GM23338 (cell line): ENCODE measurements at regions not wholly inside any gene's neighbourhood (a gene's known extent, or its start where the extent isn't known, plus 50 kb on each side); places are given as distances from the start of the nearest gene placed in this dataset.

Experiments
- ATAC-seq: fragments of 200-7000 bp; cut with Tn5 transposase; 3 replicates; pipeline ENCODE4 v1.9.1; 2020
- DNase-seq: peaks from one replicate; pipeline ENCODE4 v3.0.0-alpha.2; 2015; ENCODE audit warnings: low spot score
- H2AFZ ChIP-seq: fragments of 200-600 bp; sonication (generic); 2 replicates; pipeline ENCODE4 v1.8.0; 2016; ENCODE audit warnings: antibody characterized with exemption, mild to moderate bottlenecking, moderate library complexity
- H3F3A ChIP-seq: fragments of 200-600 bp; sonication (generic); replicated peaks from 2 replicates; pipeline ENCODE4 v1.8.0; 2017; ENCODE audit warnings: antibody characterized with exemption, mixed run types, low read depth
- H3K27ac ChIP-seq: fragments of 200-600 bp; sonication (generic); 2 replicates; pipeline ENCODE4 v1.6.1; 2016; ENCODE audit warnings: low read depth
- H3K27me3 ChIP-seq: fragments of 200-600 bp; sonication (generic); 2 replicates; pipeline ENCODE4 v1.8.0; 2016; ENCODE audit warnings: mild to moderate bottlenecking, mixed run types, moderate library complexity; ENCODE audit not compliant: insufficient read depth
- H3K36me3 ChIP-seq: fragments of 200-600 bp; sonication (generic); 2 replicates; pipeline ENCODE4 v1.8.0; 2016; ENCODE audit warnings: mild to moderate bottlenecking; ENCODE audit not compliant: insufficient read depth
- H3K4me1 ChIP-seq: fragments of 200-600 bp; sonication (generic); 2 replicates; pipeline ENCODE4 v1.8.0; 2016; ENCODE audit warnings: mild to moderate bottlenecking, moderate library complexity; ENCODE audit not compliant: insufficient read depth
- H3K4me2 ChIP-seq: fragments of 200-600 bp; sonication (generic); 2 replicates; pipeline ENCODE4 v1.7.1; 2017; ENCODE audit warnings: mixed run types
- H3K4me3 ChIP-seq: fragments of 200-600 bp; sonication (generic); 2 replicates; pipeline ENCODE4 v1.6.1; 2016; ENCODE audit warnings: mixed run types
- H3K79me2 ChIP-seq: fragments of 200-600 bp; sonication (generic); replicated peaks from 2 replicates; pipeline ENCODE4 v1.8.0; 2017; ENCODE audit warnings: mild to moderate bottlenecking; ENCODE audit not compliant: insufficient read depth
- H3K9me2 ChIP-seq: fragments of 200-600 bp; sonication (generic); 2 replicates; pipeline ENCODE4 v1.8.0; 2017; ENCODE audit not compliant: insufficient read depth
- H4K20me1 ChIP-seq: fragments of 200-600 bp; sonication (generic); replicated peaks from 2 replicates; pipeline ENCODE4 v1.8.0; 2017; ENCODE audit warnings: mild to moderate bottlenecking; ENCODE audit not compliant: insufficient read depth
- H3K27ac Mint-ChIP-seq: 2 replicates; pipeline ENCODE4 v1.8.0; 2020; ENCODE audit warnings: inconsistent platforms, mild to moderate bottlenecking, moderate library complexity, mixed read lengths
- H3K27me3 Mint-ChIP-seq: 3 replicates; pipeline ENCODE4 v1.8.0; 2022; ENCODE audit warnings: low read depth, mild to moderate bottlenecking, moderate library complexity, mixed read lengths, inconsistent platforms; ENCODE audit not compliant: insufficient read depth, poor library complexity
- H3K36me3 Mint-ChIP-seq: 3 replicates; pipeline ENCODE4 v1.8.0; 2021; ENCODE audit warnings: low read depth, mild to moderate bottlenecking, inconsistent platforms, moderate library complexity, mixed read lengths
- H3K4me1 Mint-ChIP-seq: 3 replicates; pipeline ENCODE4 v1.8.0; 2020; ENCODE audit warnings: mild to moderate bottlenecking, inconsistent platforms, mixed read lengths
- H3K4me3 Mint-ChIP-seq: 3 replicates; pipeline ENCODE4 v1.8.0; 2021; ENCODE audit warnings: moderate library complexity, mild to moderate bottlenecking, inconsistent platforms, mixed read lengths
- H3K9me3 Mint-ChIP-seq: 3 replicates; pipeline ENCODE4 v1.8.0; 2020; ENCODE audit warnings: moderate library complexity, mild to moderate bottlenecking, inconsistent platforms, mixed read lengths
- CREB1 ChIP-seq: fragments of 250-450 bp; sonication (Bioruptor Pico); IDR thresholded peaks from 2 replicates; pipeline ENCODE4 v1.5.0; 2020; ENCODE audit warnings: low read depth, mild to moderate bottlenecking, moderate library complexity
- ETS1 ChIP-seq: IDR thresholded peaks from 2 replicates; pipeline ENCODE4 v1.6.1; 2016; ENCODE audit warnings: antibody characterized with exemption
- EZH2 ChIP-seq: fragments of 200-600 bp; sonication (generic); IDR thresholded peaks from one replicate; pipeline ENCODE4 v1.8.0; 2017; ENCODE audit warnings: antibody characterized with exemption, mild to moderate bottlenecking, low read depth; ENCODE audit not compliant: unreplicated experiment
- EZH2phosphoT487 ChIP-seq: fragments of 200-600 bp; sonication (generic); IDR thresholded peaks from one replicate; pipeline ENCODE4 v1.8.1; 2018; ENCODE audit warnings: antibody characterized with exemption; ENCODE audit not compliant: unreplicated experiment
- JUNB ChIP-seq: IDR thresholded peaks from one replicate; pipeline ENCODE4 v1.6.1; 2016; ENCODE audit warnings: antibody characterized with exemption; ENCODE audit not compliant: unreplicated experiment
- NANOG ChIP-seq: IDR thresholded peaks from 2 replicates; pipeline ENCODE4 v1.6.1; 2016; ENCODE audit warnings: antibody characterized with exemption, borderline replicate concordance
- POLR2AphosphoS5 ChIP-seq: IDR thresholded peaks from 2 replicates; pipeline ENCODE4 v1.6.1; 2016; ENCODE audit warnings: antibody characterized with exemption, low read depth
- REST ChIP-seq: IDR thresholded peaks from one replicate; pipeline ENCODE4 v1.6.1; 2018; ENCODE audit warnings: antibody characterized with exemption; ENCODE audit not compliant: unreplicated experiment
- STAT1 ChIP-seq: IDR thresholded peaks from one replicate; pipeline ENCODE4 v1.6.1; 2016; ENCODE audit warnings: antibody characterized with exemption; ENCODE audit not compliant: unreplicated experiment
- ZNF331 ChIP-seq: fragments of 250-450 bp; sonication (Bioruptor Pico); IDR thresholded peaks from 2 replicates; pipeline ENCODE4 v1.5.0; 2020; ENCODE audit warnings: low read depth, mild to moderate bottlenecking, moderate library complexity
- ZNF462 ChIP-seq: fragments of 250-450 bp; sonication (Bioruptor Pico); IDR thresholded peaks from 2 replicates; pipeline ENCODE4 v1.5.0; 2020; ENCODE audit warnings: mild to moderate bottlenecking, moderate library complexity
- TF ChIP-seq, protein P1 (sequence below), 2 experiments: fragments of 200-600 bp in 1 of 2; sonication (generic) in 1 of 2; conservative IDR thresholded peaks; 2 replicates each; pipeline versions ENCODE4 v1.5.1 to v1.6.1; 2016 to 2017; ENCODE audit warnings: antibody characterized with exemption in 2 of 2, low read depth in 2 of 2, mild to moderate bottlenecking in 2 of 2, moderate library complexity in 1 of 2

GRCh38 chr13:34246511-34246910, 428.6 kb downstream of the RFC3 start (continued):
- no peak for TF ChIP-seq ETS1
- TF ChIP-seq CREB1 (CRISPR knock-in tag), result no peak

DNA sequence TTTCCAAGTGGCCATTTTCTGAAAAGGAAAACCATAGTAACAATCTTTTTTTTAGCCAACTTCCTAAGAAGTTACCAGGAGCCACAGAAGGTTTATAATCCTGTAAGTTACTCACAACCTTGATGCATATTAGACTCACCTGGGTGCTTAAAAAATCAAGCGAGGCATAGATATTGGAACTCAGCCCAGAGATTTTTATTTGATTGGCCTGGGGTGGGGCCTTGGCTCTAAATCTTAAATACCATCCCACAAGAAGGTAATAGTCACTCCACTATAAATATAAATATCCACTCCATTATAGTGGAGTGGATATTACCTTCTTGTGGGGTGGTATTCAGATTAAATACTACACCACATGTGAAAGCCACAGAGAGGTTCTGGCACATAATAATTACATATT, 429.6 kb downstream of the RFC3 start:
- H3K27ac ChIP-seq, result no peak overlapping the region
- ATAC-seq (no peak), DNase-seq (no peak)
- no peak overlapping the region for H2AFZ ChIP-seq
- H3F3A ChIP-seq, result no peaks in the 10 kb centered on the region
- H3K36me3 Mint-ChIP-seq, result no peaks in the 10 kb centered on the region
- H3K4me3 ChIP-seq, result no peak overlapping the region
- no peaks in the 10 kb centered on the region; the same call in 1 of the 2 replicates for H3K9me2 ChIP-seq
- H3K27ac Mint-ChIP-seq, result no peak overlapping the region
- no peaks in the 10 kb centered on the region for H3K27me3 Mint-ChIP-seq
- H3K36me3 ChIP-seq, result no peaks in the 10 kb centered on the region
- no peaks in the 10 kb centered on the region for H4K20me1 ChIP-seq
- no peak overlapping the region for H3K4me3 Mint-ChIP-seq
- no peaks in the 10 kb centered on the region for H3K79me2 ChIP-seq
- no peaks in the 10 kb centered on the region for H3K9me3 Mint-ChIP-seq
- no peaks in the 10 kb centered on the region for H3K27me3 ChIP-seq
- no peaks in the 10 kb centered on the region for H3K4me1 ChIP-seq
- H3K4me2 ChIP-seq, result no peak overlapping the region
- peaks cover 3% of the 10 kb centered on the region; the same call in 1 of the 3 replicates for H3K4me1 Mint-ChIP-seq
- TF ChIP-seq ZNF331 (CRISPR knock-in tag), result no peak
- TF ChIP-seq STAT1, result no peak
- no peak for TF ChIP-seq EZH2
- no peak for TF ChIP-seq NANOG
- no peak for TF ChIP-seq POLR2AphosphoS5
- no peak for TF ChIP-seq JUNB
- TF ChIP-seq ETS1, result no peak
- TF ChIP-seq REST, result no peak
- TF ChIP-seq, protein P1, sequence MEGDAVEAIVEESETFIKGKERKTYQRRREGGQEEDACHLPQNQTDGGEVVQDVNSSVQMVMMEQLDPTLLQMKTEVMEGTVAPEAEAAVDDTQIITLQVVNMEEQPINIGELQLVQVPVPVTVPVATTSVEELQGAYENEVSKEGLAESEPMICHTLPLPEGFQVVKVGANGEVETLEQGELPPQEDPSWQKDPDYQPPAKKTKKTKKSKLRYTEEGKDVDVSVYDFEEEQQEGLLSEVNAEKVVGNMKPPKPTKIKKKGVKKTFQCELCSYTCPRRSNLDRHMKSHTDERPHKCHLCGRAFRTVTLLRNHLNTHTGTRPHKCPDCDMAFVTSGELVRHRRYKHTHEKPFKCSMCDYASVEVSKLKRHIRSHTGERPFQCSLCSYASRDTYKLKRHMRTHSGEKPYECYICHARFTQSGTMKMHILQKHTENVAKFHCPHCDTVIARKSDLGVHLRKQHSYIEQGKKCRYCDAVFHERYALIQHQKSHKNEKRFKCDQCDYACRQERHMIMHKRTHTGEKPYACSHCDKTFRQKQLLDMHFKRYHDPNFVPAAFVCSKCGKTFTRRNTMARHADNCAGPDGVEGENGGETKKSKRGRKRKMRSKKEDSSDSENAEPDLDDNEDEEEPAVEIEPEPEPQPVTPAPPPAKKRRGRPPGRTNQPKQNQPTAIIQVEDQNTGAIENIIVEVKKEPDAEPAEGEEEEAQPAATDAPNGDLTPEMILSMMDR (conservative IDR thresholded peaks at IDR 0.05; ENCODE audit: low read depth in 2 of 2), result no peak
- no peak for TF ChIP-seq EZH2phosphoT487
- TF ChIP-seq ZNF462 (CRISPR knock-in tag), result no peak
- TF ChIP-seq CREB1 (CRISPR knock-in tag), result no peak
